H1 (cell line): ENCODE measurements at regions not wholly inside any gene's neighbourhood (a gene's known extent, or its start where the extent isn't known, plus 50 kb on each side); places are given as distances from the start of the nearest gene placed in this dataset.

Experiments
- CTCF ChIA-PET: fragments of 300-600 bp; sonication (Branson Sonifier 250); formaldehyde crosslinking; loops from one replicate; lab custom pipeline; 2021; ENCODE audit not compliant: partially characterized antibody; lab: Charles Lee
- POLR2A ChIA-PET: fragments of 300-600 bp; sonication (Branson Sonifier 250); formaldehyde crosslinking; loops from one replicate; lab custom pipeline; 2021; ENCODE audit warnings: inconsistent platforms; ENCODE audit not compliant: partially characterized antibody; lab: Charles Lee
- DNase-seq, 2 experiments: peaks; one replicate each; pipeline versions ENCODE4 v3.0.0 to v3.0.0-alpha.2; 2010 to 2022; ENCODE audit warnings: low spot score in 2 of 2, low read depth in 1 of 2, mixed read lengths in 1 of 2
- FAIRE-seq: peaks from 2 replicates; lab custom pipeline; 2011; peaks lifted over from hg19 to GRCh38; lab: Jason Lieb, UNC
- H2AFZ ChIP-seq: 2 replicates; pipeline ENCODE4 v1.8.1; 2012; ENCODE audit warnings: low read length, inconsistent platforms
- H2AK5ac ChIP-seq: 2 replicates; pipeline ENCODE4 v1.6.1; 2013; ENCODE audit warnings: low read depth, low read length
- H2BK120ac ChIP-seq: replicated peaks from 2 replicates; pipeline ENCODE3; 2013; ENCODE audit warnings: low read depth, low read length, inconsistent platforms
- H2BK12ac ChIP-seq: 2 replicates; pipeline ENCODE4 v1.6.1; 2013; ENCODE audit warnings: low read depth, low read length
- H2BK15ac ChIP-seq: 2 replicates; pipeline ENCODE4 v1.6.1; 2013; ENCODE audit warnings: low read length
- H2BK20ac ChIP-seq: 2 replicates; pipeline ENCODE4 v1.6.1; 2013; ENCODE audit warnings: low read length
- H2BK5ac ChIP-seq: 2 replicates; pipeline ENCODE4 v1.6.1; 2013; ENCODE audit warnings: low read depth, low read length
- H3K14ac ChIP-seq: 2 replicates; pipeline ENCODE4 v1.6.1; 2013; ENCODE audit warnings: inconsistent platforms; ENCODE audit not compliant: insufficient read length
- H3K18ac ChIP-seq: 2 replicates; pipeline ENCODE4 v1.6.1; 2013; ENCODE audit warnings: low read length; ENCODE audit errors: extremely low read depth
- H3K23ac ChIP-seq: 2 replicates; pipeline ENCODE4 v1.6.1; 2013; ENCODE audit warnings: inconsistent platforms; ENCODE audit not compliant: insufficient read length
- H3K23me2 ChIP-seq: 2 replicates; pipeline ENCODE4 v1.6.1; 2013; ENCODE audit warnings: low read depth, low read length
- H3K27ac ChIP-seq: 2 replicates; pipeline ENCODE4 v1.6.1; 2011; ENCODE audit warnings: low read depth, low read length, inconsistent platforms
- H3K27me3 ChIP-seq, 4 experiments: replicated peaks in 1 of 4; 1 replicate in 1 of 4; 2 replicates in 3 of 4; pipeline versions ENCODE4 v1.6.1 to v1.8.1; 2011 to 2013; ENCODE audit warnings: low read length in 3 of 4, mild to moderate bottlenecking in 3 of 4, inconsistent platforms in 2 of 4, mixed read lengths in 2 of 4, moderate library complexity in 1 of 4; ENCODE audit not compliant: control insufficient read depth in 3 of 4, insufficient read depth in 3 of 4; ENCODE audit errors: extremely low read depth in 1 of 4
- H3K36me3 ChIP-seq, 4 experiments: 2 replicates each; pipeline versions ENCODE4 v1.6.1 to v1.8.1; 2011 to 2013; ENCODE audit warnings: mild to moderate bottlenecking in 4 of 4, low read length in 3 of 4, moderate library complexity in 2 of 4, control low read depth in 1 of 4, inconsistent platforms in 1 of 4; ENCODE audit not compliant: insufficient read depth in 4 of 4, control insufficient read depth in 2 of 4
- H3K4ac ChIP-seq: replicated peaks from 2 replicates; pipeline ENCODE3; 2013; ENCODE audit warnings: low read length, low read depth, mixed read lengths, inconsistent platforms; ENCODE audit not compliant: insufficient read length
- H3K4me1 ChIP-seq, 4 experiments: replicated peaks in 1 of 4; 1 replicate in 1 of 4; 2 replicates in 3 of 4; pipeline versions ENCODE4 v1.6.1 to v1.8.1; 2011 to 2013; ENCODE audit warnings: low read length in 3 of 4, inconsistent platforms in 2 of 4, mixed read lengths in 1 of 4; ENCODE audit not compliant: insufficient read depth in 4 of 4, control insufficient read depth in 3 of 4
- H3K4me2 ChIP-seq, 2 experiments: 2 replicates each; pipeline versions ENCODE4 v1.6.1 to v1.8.1; 2011 to 2013; ENCODE audit warnings: low read depth in 2 of 2, low read length in 2 of 2, control low read depth in 1 of 2, inconsistent platforms in 1 of 2, mild to moderate bottlenecking in 1 of 2; ENCODE audit not compliant: insufficient read depth in 1 of 2
- H3K4me3 ChIP-seq, 4 experiments: fragments of 200-600, 300-600 bp in 1 of 4; sonication (generic), shearing (Covaris generic), sonication (Bioruptor Twin) in 1 of 4; 2 replicates each; pipeline versions ENCODE4 v1.5.1 to v1.8.1; 2011 to 2016; ENCODE audit warnings: low read length in 4 of 4, low read depth in 3 of 4, control low read depth in 2 of 4, inconsistent platforms in 2 of 4, mild to moderate bottlenecking in 2 of 4, mixed read lengths in 1 of 4, moderate library complexity in 1 of 4; ENCODE audit not compliant: insufficient read depth in 2 of 4; ENCODE audit errors: extremely low read depth in 1 of 4
- H3K56ac ChIP-seq: replicated peaks from 2 replicates; pipeline ENCODE3; 2013; ENCODE audit warnings: low read depth, mild to moderate bottlenecking, mixed read lengths, low read length, inconsistent platforms; ENCODE audit not compliant: insufficient read length
- H3K79me1 ChIP-seq: 2 replicates; pipeline ENCODE4 v1.6.1; 2013; ENCODE audit warnings: low read depth, low read length, control low read depth
- H3K79me2 ChIP-seq, 2 experiments: 2 replicates each; pipeline versions ENCODE4 v1.6.1 to v1.8.1; 2012 to 2013; ENCODE audit warnings: low read length in 2 of 2, mild to moderate bottlenecking in 2 of 2, inconsistent platforms in 1 of 2; ENCODE audit not compliant: insufficient read depth in 2 of 2, control insufficient read depth in 1 of 2
- H3K9ac ChIP-seq, 4 experiments: replicated peaks in 1 of 4; 1 replicate in 1 of 4; 2 replicates in 3 of 4; pipeline versions ENCODE4 v1.6.1 to v1.8.1; 2011 to 2013; ENCODE audit warnings: low read depth in 3 of 4, low read length in 3 of 4, control low read depth in 2 of 4, mild to moderate bottlenecking in 2 of 4, moderate library complexity in 2 of 4, inconsistent platforms in 1 of 4; ENCODE audit errors: extremely low read depth in 1 of 4
- H3K9me3 ChIP-seq, 2 experiments: 2 replicates each; pipeline versions ENCODE4 v1.6.1 to v1.8.1; 2012 to 2013; ENCODE audit warnings: mild to moderate bottlenecking in 2 of 2, moderate library complexity in 2 of 2, control low read depth in 1 of 2, inconsistent platforms in 1 of 2, low read depth in 1 of 2, low read length in 1 of 2, mixed read lengths in 1 of 2; ENCODE audit not compliant: insufficient read depth in 2 of 2
- H4K20me1 ChIP-seq, 2 experiments: replicated peaks in 1 of 2; 2 replicates each; pipeline versions ENCODE3 to v1.8.1; 2011 to 2013; ENCODE audit warnings: inconsistent platforms in 2 of 2, low read length in 2 of 2, mild to moderate bottlenecking in 1 of 2; ENCODE audit not compliant: insufficient read depth in 2 of 2, control insufficient read depth in 1 of 2
- H4K5ac ChIP-seq: 2 replicates; pipeline ENCODE4 v1.6.1; 2013; ENCODE audit warnings: low read length, low read depth, mixed read lengths, inconsistent platforms; ENCODE audit not compliant: insufficient read length
- H4K8ac ChIP-seq: 2 replicates; pipeline ENCODE4 v1.8.0; 2013; ENCODE audit warnings: mild to moderate bottlenecking, moderate library complexity, low read length, inconsistent platforms; ENCODE audit not compliant: insufficient read depth; ENCODE audit errors: extremely low read depth
- H4K91ac ChIP-seq: replicated peaks from 2 replicates; pipeline ENCODE3; 2013; ENCODE audit warnings: low read length, mixed read lengths, inconsistent platforms; ENCODE audit not compliant: insufficient read length
- CBX5 ChIP-seq: fragments of 300-800, 300-1000 bp; sonication (generic); IDR thresholded peaks from 2 replicates; pipeline ENCODE4 v1.7.1; 2016; ENCODE audit warnings: antibody characterized with exemption, low read length, low read depth
- CREB1 ChIP-seq: IDR thresholded peaks from 2 replicates; pipeline ENCODE4 v1.6.1; 2012; ENCODE audit warnings: inconsistent platforms
- FOSL1 ChIP-seq: IDR thresholded peaks from 2 replicates; pipeline ENCODE4 v1.6.1; 2011; ENCODE audit warnings: mild to moderate bottlenecking, low read depth, low read length, moderate library complexity; ENCODE audit not compliant: insufficient read depth
- HDAC2 ChIP-seq, 2 experiments: fragments of 300-600 bp in 1 of 2; sonication (generic) in 1 of 2; IDR thresholded peaks; 2 replicates each; pipeline ENCODE4 v1.6.1; 2011 to 2012; ENCODE audit warnings: low read depth in 2 of 2, low read length in 2 of 2, mild to moderate bottlenecking in 2 of 2, moderate library complexity in 2 of 2, borderline replicate concordance in 1 of 2, inconsistent platforms in 1 of 2
- KDM5A ChIP-seq: fragments of 200-600 bp; IDR thresholded peaks from 2 replicates; pipeline ENCODE4 v1.7.1; 2012; ENCODE audit warnings: mild to moderate bottlenecking, low read length, inconsistent platforms, mixed read lengths
- POU5F1 ChIP-seq: IDR thresholded peaks from 2 replicates; pipeline ENCODE4 v1.6.1; 2011; ENCODE audit warnings: low read depth, mild to moderate bottlenecking, low read length, moderate library complexity
- SIX5 ChIP-seq: IDR thresholded peaks from 2 replicates; pipeline ENCODE4 v1.6.1; 2011; ENCODE audit warnings: mild to moderate bottlenecking, low read depth, low read length
- TBP ChIP-seq: IDR thresholded peaks from 2 replicates; pipeline ENCODE4 v1.6.1; 2011; ENCODE audit warnings: low read depth, low read length, improper control_type of control experiment
- TCF12 ChIP-seq: IDR thresholded peaks from 2 replicates; pipeline ENCODE4 v1.6.1; 2011; ENCODE audit warnings: low read depth, mild to moderate bottlenecking, low read length
- WGBS, 2 experiments: shearing (Covaris generic) in 1 of 2; methylation state at CpG; one replicate each; pipeline versions ENCODE4 v1.1.6 to v1.1.7; 2013 to 2015; ENCODE audit warnings: low lambda C conversion rate in 2 of 2, mixed read lengths in 2 of 2, inconsistent platforms in 1 of 2, low coverage in 1 of 2, missing lambda C conversion rate in 1 of 2; ENCODE audit not compliant: insufficient replicate concordance in 2 of 2, insufficient coverage in 1 of 2, insufficient read length in 1 of 2; ENCODE audit errors: extremely low coverage in 1 of 2, missing lambda C conversion rate in 1 of 2; 5-methylcytosine and 5-hydroxymethylcytosine counted together
- TF ChIP-seq, protein P1 (sequence below): IDR thresholded peaks from 2 replicates; pipeline ENCODE4 v1.6.1; 2012; ENCODE audit warnings: inconsistent platforms

DNA sequence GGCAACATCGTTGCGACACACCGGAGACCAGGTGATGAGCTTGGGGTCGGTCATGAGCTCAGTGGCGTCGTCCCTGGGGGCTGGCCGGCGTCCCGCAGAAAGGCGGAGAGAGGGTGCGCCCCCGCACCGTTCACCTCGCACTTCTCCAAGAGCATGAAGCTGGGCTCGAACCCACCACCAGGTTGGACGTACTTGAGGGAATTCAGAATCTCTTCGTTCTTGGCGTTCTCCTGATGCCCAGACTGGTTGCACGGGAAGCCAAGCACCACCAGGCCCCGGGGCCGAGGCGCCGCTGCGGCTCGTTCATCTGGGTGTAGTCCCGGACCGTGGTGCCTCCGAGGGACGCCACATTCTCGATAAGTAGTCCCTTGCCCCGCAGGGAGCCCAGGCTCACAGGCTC, 176.6 kb upstream of the ADAMTS5 start:
- H3K27me3 ChIP-seq, result no peaks in the 10 kb centered on the region
- H2BK120ac ChIP-seq, result no peak overlapping the region
- no peak overlapping the region for H3K4me2 ChIP-seq
- H3K23ac ChIP-seq, result no peak overlapping the region
- H2AFZ ChIP-seq, result no peak overlapping the region
- WGBS, 2 experiments, result 96% methylated on average over 20 of the region's 31 CpGs; no CpG with 5 or more reads in 1 of the 2 experiments
- H4K8ac ChIP-seq, result no peak overlapping the region
- H3K9me3 ChIP-seq, result peaks cover 2 to 4% of the 10 kb centered on the region in 2 experiments; a peak in 2 of 4 replicates
- no peak overlapping the region for H3K4ac ChIP-seq
- no peaks in the 10 kb centered on the region for H3K23me2 ChIP-seq
- no peak overlapping the region for H2BK5ac ChIP-seq
- no peak overlapping the region for H3K9ac ChIP-seq
- H3K4me1 ChIP-seq, result no peaks in the 10 kb centered on the region
- H3K56ac ChIP-seq, result no peak overlapping the region
- no peak overlapping the region for H4K5ac ChIP-seq
- FAIRE-seq, result no peak
- no peaks in the 10 kb centered on the region for H3K79me1 ChIP-seq
- H4K91ac ChIP-seq, result no peak overlapping the region
- POLR2A ChIA-PET, result no interaction called here
- H2BK15ac ChIP-seq, result no peak overlapping the region
- DNase-seq, result no peak
- H4K20me1 ChIP-seq, result no peaks in the 10 kb centered on the region
- H2BK12ac ChIP-seq, result no peak overlapping the region
- no peak overlapping the region for H3K14ac ChIP-seq
- no peak overlapping the region for H3K27ac ChIP-seq
- CTCF ChIA-PET, result no interaction called here
- no peak overlapping the region for H3K4me3 ChIP-seq
- no peak overlapping the region for H2AK5ac ChIP-seq
- H2BK20ac ChIP-seq, result no peak overlapping the region
- H3K36me3 ChIP-seq, result no peaks in the 10 kb centered on the region
- no peaks in the 10 kb centered on the region for H3K79me2 ChIP-seq
- H3K18ac ChIP-seq, result no peak overlapping the region
- no peak for TF ChIP-seq FOSL1
- TF ChIP-seq KDM5A, result no peak
- TF ChIP-seq, protein P1, sequence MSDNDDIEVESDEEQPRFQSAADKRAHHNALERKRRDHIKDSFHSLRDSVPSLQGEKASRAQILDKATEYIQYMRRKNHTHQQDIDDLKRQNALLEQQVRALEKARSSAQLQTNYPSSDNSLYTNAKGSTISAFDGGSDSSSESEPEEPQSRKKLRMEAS, result no peak
- TF ChIP-seq TCF12, result no peak
- TF ChIP-seq POU5F1, result no peak
- TF ChIP-seq SIX5, result no peak
- no peak for TF ChIP-seq HDAC2 (IDR thresholded peaks at IDR 0.05; ENCODE audit: borderline replicate concordance in 1 of 2, low read depth in 2 of 2, low read length in 2 of 2)
- no peak for TF ChIP-seq CREB1
- no peak for TF ChIP-seq TBP
- no peak for TF ChIP-seq CBX5
